ENCODE measurements at regions not wholly inside any gene's neighbourhood (a gene's known extent, or its start where the extent isn't known, plus 50 kb on each side); places are given as distances from the start of the nearest gene placed in this dataset.

GRCh38 chr9:78573205-78573604, 276.3 kb downstream of the PSAT1 start:
- TF ChIP-seq CTCF (IDR thresholded peaks at IDR 0.05) (no peak), POLR2A (IDR thresholded peaks at IDR 0.05) (no peak)

Data from uterus (tissue), 2 donors.